HG02610 (cell line): ENCODE measurements at regions not wholly inside any gene's neighbourhood (a gene's known extent, or its start where the extent isn't known, plus 50 kb on each side); places are given as distances from the start of the nearest gene placed in this dataset.
"Not testable (repeated sequence)": the region's sequence is repeated elsewhere in the genome, so short reads cannot be mapped to it uniquely, and the experiment has no call there.

Source experiments
- ATAC-seq: cut with Tn5 transposase; IDR thresholded peaks from one replicate; pipeline ENCODE4 v1.9.1; 2021; ENCODE audit warnings: mild to moderate bottlenecking, moderate library complexity; ENCODE audit not compliant: unreplicated experiment

DNA sequence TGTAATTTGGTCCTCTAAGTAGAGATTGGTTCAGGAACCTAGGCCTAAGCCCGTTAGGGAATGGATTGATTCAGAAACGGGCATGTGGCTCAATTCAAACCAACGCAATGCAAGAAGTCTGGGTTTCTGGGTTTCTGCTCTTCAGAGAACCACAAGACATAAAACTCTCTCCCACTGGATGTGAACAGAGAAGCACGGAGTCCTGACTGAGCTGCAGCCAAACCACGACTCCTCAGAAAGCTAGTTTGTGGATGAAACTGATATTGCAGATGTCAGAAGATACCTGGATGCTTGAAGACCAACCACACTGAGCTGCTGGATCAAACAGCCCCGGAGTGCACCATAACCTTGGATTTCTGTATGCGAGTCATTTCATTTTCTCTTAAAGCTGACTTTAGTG lies 50.0 kb downstream of the SOD2 start:
- ATAC-seq: no peak

DNA sequence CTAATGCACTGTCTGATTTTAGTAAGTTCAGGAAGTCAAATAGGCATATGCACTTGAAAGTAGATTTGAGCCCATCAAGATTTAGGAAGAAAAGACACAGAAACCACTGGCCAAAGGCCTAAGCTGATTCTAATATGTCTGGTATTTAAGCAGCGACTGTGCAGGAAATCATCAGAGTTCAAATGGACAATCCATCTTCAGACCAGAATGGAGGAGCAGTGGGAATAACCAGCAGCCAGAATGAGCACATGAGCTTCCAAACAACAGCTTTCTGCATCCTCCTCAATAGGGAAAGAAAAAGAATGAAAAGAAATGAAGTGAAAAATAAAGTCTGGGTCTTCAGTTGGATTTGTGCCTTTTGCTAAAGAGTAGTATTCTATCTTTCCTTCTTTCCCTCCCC lies 50.6 kb downstream of the SOD2 start:
- no peak for ATAC-seq

DNA sequence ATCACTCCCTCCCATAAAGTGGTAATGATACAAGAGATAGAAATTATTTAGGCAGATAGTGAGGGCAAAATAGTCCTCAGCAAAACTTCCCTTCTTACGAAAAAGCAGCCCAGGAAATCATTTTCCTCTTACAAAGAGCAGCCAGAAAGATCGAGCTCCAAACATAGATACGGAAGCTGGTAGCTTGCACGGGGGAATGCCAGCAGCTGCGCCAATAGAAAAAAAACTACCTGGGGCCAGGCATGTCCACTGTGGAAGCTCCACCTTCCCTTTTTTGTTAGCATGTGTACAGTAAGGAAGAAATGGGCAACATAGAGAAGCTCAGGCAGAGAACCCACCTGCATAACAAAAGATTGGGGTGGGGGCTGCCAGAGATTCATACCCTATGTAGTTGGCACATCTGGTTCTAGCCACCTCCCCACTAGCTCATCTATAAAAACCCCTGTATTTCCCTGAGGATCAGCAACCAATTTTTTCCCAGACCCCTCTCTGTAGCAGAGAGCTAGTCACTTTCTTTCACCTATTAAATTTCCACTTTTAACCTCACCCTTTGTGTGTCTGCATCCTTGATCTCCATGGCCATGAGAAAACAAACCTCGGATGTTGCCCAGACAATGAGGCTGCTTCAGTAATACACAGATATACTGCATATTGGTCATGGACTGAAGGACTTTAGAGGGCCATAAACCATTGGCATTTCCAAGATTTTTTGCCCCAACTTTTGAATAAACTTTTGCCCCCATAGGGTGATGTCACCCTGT lies 52.1 kb downstream of the SOD2 start:
- ATAC-seq: no peak

DNA sequence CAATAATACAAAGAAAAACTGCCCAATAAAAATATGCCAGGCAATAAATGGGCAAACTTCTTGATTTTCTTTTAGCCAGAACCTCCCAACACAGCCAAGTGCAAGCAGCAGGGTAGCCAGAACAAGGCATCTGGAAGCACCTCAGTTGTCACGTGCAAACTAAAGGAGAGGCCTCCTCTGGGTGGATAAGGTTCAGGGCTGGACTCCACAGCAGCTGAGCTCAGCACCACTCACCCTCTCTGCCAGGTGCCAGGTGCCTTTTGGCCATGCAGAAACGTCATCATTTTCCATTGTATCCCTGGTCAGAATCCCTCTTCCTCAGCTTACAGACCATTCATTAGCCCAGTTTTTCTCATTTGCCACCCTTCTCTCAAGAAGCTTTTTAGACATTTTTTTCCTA lies 52.7 kb downstream of the SOD2 start:
- ATAC-seq: no peak

DNA sequence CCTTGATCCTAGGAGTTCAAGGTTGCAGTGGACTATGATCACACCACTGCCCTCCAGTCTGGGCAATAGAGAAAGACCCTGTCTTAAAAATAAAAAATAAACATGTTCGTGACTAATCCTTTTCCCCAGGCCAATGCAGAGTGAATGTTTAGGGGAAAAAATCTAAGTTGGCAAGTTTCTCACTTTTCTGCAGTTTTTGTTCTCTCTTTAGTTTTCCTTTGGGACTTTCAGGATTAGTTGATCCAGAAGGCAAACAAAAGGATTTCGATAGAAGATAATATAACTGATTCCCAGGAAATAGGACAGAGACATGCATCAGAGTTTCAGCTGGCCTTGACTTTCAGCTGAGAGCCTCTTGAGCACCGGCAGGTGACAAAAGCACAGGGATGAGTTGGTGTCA lies 53.3 kb downstream of the SOD2 start:
- ATAC-seq: no peak

DNA sequence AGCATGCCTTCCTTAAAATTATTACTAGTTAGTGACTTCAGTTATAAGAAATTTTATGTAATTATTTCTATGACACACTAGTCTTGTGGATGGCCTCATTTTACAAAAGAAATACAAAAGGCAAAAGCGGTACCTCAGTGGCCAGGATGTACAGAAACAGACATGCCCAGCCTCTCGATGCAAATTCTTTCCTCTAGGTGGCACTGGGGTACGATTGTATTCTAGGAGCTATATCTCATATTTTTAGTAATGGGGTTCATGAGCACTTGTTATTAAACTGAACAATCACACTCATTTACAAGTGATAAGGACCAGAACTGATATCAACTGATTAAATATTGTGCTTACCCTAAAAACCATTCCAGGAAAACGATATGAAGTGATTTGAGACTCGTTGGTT lies 59.8 kb downstream of the SOD2 start:
- no peak for ATAC-seq

DNA sequence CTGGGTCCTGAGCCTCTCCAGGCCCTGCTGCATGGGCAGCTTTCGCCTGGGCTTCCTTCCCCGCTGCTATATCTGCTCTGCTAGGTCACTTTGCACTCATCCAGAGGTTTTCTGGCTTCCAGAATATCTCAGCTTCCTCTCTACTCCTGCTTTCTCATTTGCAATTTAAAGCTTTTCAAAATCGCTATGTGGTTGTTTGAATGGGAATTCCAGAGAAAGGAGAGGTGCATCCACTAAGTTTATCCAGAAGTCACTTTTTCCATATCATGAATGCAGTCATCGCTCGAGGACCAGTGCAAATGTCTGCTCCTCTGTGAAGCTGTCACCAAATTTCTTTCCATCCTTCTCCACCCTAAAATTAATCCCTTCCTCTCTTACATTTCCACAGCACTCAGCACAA lies 61.2 kb downstream of the SOD2 start:
- no peak for ATAC-seq

DNA sequence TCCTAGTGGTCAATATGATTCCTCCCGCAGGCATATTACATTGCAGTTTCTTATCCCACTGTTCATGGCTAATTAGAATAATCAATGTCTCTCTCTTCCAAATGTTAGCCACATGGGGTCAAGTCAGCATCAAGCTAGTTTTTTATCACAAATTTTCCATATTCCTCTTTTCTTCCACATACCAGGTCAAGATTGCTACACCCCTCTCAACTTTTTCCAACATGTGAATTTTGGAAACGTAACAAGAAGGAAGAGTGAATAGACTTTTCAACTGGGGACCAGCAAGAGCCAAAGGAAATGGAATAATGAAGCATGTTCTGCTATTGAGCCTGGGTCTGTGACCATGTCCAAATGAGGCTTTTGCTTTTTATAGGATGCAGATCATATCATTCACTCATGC lies 65.1 kb downstream of the SOD2 start:
- ATAC-seq: no peak

DNA sequence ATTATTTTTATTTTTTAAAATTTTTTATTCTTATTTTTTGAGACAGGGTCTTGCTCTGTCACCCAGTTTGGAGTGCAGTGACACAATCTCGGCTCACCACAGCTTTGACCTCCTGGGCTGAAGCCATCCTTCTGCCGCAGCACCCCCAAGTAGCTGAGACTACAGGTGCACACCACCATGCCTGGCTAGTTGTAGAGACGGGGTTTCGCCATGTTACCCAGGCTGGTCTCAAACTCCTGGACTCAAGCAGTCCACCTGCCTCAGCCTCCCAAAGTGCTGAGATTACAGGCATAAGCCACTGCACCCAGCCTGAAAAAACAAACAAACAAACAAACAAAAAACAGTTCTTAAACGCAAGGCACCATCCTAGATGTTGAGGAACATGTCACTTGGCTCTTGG lies 66.5 kb downstream of the SOD2 start:
- ATAC-seq: not testable (repeated sequence)

DNA sequence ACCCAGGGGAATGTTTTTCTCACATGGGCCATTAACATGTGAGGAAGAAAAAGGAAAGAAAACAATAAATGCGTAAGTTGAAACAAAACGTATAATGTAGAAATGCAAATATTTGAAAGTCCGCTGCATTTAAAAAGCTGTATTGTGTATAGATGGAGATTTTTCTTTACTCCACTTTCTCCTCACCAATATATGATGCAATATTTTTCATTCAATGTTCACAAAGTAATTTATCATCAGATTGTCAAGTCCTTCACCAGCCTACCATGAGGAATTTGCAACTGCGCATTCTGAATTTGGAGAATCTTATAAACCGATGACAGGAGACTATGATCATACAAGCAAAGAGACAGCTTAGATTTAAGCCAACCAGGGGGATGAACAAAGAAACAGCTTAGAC lies 69.9 kb downstream of the SOD2 start:
- ATAC-seq: no peak

DNA sequence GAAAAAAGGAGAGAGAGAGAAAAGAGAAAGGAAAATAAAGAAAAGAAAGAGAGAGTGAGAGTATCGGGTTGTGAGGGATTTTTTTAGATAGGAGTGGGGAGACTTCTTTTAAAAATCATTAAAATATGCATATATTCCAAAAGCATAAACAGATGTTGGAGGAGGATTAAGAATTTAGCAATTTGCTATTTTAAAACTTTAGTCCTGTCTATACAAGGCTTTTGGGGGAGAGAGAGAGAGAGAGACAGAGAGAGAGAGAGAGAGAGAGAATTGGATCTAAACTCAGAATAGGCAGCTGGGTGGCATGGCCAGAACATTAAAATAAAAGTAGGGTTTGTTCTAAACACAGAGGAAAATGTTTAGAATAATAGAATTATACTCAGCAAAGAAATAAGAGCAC lies 72.1 kb downstream of the SOD2 start:
- ATAC-seq: no peak

DNA sequence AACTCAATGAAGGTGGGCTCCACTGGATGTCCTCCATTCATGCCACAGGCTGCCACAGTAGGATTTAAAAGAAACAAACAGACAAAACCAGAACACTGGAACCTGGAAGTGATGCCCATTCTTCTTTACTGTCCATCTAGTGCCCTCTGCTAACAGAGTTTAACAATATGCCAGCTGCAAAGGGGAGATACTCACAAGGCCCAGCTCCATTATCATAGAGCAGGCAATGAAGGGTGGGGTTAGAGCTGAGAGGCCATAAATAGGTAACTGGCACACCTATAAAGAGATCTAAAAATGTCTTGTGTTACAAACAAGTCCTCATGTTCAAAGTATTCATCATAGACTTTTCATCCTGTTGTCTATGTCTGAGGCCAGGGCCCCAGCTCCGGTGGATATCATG lies 75.6 kb downstream of the SOD2 start:
- ATAC-seq: no peak

DNA sequence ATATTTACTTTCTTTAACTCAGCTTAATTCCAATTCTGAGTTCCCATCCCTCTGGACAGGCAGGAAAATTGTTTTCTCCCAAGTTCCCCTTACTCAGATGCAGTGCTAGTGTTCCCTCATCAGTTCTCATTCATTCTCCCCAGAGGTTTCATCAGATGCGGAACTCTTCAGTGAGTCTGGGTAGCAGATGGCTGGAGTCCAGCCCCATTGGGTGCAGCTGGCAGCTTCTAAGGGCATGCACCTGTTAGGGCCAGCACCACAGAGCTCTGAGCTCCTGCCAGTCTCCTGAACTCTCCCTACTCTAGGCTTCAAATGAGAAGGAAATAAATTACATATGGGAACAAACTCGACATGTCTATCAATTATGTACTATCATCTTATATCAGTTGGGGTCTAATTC lies 76.6 kb downstream of the SOD2 start:
- ATAC-seq: no peak

DNA sequence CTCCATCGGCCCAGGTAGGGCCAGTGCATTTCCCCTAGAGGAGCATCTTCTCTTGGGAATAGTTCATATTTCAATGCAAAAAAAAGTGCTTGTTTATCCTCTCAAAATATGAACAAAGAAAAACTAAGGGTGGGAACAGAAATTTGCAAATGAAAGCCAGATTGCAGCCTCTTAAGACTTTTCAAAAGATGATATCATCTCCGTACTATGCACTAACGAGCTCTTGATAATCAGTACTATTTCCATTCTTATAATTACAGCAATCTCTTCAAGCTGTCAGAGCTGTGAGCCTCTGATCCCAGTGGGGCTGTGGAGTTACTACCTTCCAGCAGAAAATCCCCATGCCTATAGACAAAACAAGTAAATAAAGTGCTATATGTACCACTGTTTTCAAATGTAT lies 77.1 kb downstream of the SOD2 start:
- no peak for ATAC-seq

DNA sequence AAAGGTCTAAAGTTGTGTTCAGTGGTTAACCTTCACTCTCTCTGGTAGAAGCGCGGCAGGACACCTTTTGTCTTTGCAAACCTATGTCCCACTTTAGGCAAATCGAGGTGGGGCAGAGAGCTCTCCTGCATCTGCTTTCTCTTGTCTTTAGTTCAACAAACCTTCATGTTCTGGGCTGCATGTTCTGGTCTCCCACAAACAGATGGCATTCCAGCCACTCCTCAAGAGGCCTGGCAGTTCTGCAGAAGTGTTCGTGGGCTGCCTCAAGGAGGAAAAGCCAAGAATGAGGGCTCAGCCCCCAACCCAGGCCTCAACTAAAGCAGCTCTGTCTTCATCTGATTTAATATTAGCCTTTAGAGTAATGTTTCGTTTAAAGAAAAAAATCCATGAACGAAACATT lies 82.2 kb downstream of the SOD2 start:
- no peak for ATAC-seq

DNA sequence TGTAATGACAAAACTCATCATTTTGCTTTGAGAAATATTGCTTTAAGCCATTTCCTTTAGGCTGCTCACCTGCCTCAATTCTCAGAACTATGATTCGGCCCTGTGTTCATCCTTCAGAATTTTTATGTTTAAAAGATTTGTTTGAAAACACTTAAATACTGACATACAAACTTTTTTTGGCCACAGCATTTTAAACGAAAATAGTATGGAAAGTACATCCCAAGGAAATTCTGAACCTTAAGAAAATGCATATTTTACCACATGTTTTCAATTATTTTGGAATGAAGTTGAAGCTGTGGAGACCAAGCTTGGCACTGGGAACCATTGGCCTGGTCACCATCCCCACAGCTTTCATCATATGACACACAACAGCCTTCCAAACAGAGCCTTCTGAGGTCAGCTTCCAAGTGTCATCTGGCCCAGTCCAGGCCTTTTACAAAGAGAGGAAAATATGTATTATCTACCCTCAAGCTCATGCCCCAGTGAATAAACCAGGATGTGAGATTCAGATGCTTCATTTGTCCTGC lies 83.3 kb downstream of the SOD2 start:
- no peak for ATAC-seq

DNA sequence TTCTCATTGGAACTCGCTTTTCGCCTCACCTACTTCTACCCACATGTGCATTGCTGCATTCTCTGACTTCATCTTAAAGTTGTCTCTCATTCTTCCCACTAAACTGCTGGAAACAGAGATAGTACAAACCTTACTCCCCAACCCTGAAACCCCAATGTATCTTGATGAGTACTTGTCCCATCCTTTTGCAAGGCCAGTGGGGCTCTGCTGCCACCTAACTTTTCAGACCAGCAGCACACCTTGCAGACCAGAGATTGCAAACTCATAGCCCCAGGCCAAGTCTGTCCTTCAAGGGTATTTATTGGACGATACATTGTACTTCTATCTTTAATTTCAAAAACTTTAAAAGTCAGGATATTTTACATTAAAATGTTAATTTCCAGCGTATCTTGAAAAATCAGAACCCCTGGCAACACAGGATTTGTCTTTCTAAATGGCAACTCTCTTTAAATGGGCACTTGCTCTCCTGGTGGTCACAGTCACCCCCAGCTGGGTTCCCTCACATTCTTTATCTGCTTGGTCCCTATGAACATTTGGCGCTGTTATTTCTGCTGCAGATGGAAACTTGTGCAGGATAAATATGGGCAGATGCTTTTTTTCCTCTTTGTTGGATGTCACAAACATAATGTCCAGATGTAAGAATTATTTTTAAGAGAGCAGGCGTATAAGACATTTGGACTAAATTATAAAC lies 83.9 kb downstream of the SOD2 start:
- no peak for ATAC-seq

DNA sequence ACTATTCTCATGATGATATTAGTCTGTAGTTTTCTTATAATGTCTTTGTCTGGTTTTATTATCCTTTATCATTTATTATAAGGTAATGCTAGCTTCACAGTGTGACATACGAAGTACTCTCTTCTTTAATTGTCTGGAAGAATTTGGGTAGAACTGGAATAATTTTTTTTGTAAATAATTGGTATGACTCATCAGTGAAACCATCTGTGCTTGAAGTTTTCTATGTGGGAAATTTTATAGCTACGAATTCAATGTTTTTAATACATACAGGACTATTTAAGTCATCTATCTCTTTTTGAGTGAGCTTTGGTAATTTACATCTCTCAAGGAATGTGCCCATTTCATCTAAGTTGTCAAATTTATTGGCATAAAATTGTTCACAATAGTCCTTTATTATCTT lies 86.3 kb downstream of the SOD2 start:
- no peak for ATAC-seq

DNA sequence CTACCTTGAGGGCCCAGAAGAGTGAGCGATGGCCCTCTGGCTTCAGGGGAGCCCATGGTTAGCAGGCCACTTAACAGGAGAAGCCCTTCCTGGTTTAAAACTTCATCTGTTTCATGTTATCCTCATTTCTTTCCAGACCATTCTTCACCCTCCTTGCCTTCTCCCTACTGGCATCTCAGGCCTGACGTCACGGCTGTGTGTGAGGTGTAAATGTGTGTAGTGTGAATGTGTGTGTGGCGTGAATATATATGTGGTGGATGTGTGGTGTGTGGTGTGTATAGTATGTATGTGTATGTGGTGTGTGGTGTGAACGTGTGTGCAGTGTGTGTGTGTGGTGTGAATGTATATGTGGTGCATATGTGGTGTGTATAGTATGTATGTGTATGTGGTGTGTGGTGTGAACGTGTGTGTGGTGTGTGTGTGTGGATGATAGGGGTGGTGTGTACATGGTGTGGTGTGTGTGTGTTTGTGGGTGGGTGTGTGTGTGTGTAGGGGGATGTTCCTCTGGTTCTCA lies 88.5 kb downstream of the SOD2 start:
- ATAC-seq: no peak

DNA sequence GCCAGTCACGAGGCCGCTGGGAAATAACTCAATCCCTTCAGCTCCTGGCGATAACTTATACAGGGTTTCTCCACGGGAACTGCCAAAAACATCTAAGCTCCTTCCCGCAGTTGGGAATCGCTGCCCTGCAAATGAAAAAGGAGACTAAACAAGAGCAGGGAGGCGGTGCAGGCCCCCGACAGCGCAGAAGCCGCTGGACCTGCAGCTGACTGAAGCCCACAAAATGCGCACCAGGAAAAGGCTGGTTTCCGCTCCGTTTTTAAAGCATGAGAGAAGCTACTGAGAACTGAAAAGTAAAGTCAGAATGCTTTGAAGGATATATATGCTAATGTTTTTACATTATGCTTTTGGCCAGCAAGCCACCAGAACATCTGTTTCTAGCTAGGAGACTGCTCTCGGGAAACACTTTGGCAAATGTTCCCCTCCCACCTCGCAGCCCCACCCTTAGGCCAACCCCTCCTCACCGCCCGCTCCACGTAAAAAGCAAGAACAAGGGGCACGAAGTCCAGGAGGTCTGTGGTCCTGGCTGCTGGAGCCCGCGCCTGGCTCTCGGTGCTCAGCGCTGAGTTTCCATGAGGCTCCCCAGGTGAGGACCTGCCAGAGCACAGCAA lies 90.5 kb downstream of the SOD2 start:
- no peak for ATAC-seq

DNA sequence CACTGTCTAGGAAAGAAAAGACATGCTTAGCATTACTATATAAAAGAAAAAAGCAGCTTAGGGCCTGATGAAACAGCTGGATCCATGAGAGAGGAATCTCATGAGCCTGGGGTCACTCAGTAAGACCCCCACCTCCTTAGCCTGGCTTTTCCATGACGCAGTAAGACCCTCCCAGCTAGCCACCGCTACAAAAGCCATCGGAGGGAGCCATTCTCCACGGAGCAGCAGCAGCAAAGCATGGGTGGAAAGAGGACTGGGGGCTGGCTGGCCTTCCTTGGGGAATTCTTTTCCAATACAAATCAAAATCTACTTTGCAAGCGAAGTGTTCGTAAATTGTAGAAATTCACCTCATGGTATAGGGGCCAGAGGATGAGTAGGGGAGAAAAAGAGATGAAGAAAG lies 91.8 kb downstream of the SOD2 start:
- ATAC-seq: no peak

DNA sequence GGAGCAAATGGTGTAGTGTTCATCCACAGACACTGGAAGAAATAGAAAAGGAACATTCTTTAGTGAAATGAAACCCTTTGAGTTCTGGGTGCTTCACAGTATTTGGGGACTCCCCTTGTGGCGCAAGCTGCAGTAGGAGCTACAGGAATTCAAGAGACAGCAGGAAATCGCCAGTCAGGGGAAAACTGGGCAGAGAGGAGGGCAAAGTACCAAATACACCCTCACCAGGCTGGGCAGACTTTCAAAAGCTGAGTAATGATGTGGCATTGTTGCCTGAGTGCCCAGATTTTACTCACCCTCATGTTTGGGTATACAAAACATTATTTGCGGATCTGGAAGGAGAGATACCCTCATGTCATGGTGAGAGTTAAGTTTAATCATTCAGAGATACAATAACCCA lies 97.9 kb downstream of the SOD2 start:
- no peak for ATAC-seq
